ENCODE measurements at regions not wholly inside any gene's neighbourhood (a gene's known extent, or its start where the extent isn't known, plus 50 kb on each side); places are given as distances from the start of the nearest gene placed in this dataset.
A peak's percentile ranks its signal among the peaks of the same experiment; 100 is the strongest.

DNA sequence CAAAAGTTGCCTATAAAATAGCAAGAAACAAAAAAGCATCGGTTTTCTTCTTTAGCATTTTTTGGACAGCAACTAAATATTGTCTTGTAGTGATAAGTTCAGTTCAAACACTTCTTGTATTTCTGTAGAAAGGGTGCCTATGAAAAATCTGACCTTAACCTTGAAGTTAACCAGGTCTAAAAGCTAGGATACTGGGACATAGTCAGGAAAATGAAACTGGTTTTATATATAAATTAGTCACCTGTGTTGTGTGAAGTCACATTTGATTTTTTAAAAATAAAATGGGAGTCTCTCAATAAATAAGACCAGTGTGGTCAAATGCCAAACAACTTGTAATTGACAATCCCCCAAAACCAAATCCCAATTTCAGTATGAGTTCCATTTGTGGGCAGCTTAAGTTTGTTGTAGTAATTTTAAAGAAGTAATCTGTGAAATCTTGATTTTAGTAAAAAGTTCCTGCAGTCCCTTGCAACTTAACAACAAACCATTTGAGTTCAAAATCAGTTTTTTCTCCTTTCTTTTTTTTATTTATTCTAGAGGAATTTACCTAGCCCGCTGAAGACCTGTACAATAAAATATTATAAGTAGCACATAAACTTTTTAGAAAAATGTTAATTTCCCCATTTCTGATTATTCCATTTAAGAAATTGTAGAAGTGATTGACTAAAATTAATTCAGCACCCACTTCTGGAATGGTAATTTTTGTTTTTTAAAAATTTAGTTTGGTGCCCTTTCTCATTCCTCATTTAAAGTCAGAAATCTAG, 84.5 kb upstream of the PPARA start:
- TF ChIP-seq, protein P1, sequence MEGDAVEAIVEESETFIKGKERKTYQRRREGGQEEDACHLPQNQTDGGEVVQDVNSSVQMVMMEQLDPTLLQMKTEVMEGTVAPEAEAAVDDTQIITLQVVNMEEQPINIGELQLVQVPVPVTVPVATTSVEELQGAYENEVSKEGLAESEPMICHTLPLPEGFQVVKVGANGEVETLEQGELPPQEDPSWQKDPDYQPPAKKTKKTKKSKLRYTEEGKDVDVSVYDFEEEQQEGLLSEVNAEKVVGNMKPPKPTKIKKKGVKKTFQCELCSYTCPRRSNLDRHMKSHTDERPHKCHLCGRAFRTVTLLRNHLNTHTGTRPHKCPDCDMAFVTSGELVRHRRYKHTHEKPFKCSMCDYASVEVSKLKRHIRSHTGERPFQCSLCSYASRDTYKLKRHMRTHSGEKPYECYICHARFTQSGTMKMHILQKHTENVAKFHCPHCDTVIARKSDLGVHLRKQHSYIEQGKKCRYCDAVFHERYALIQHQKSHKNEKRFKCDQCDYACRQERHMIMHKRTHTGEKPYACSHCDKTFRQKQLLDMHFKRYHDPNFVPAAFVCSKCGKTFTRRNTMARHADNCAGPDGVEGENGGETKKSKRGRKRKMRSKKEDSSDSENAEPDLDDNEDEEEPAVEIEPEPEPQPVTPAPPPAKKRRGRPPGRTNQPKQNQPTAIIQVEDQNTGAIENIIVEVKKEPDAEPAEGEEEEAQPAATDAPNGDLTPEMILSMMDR (conservative IDR thresholded peaks at IDR 0.05; ENCODE audit: low read length) = no peak
- TF ChIP-seq EZH2phosphoT487 (IDR thresholded peaks at IDR 0.05; ENCODE audit: borderline replicate concordance, low read depth, low read length) = no peak
- ChIA-PET POLR2A (interaction anchor here (0.7 kb wide), 1 partner anchor 1208 kb away, joined by 4 read pairs; no protein-coding TSS in a partner anchor), CTCF (ENCODE audit: unreplicated experiment) (no interaction called here)
- no peak overlapping the region for H3K27ac ChIP-seq (ENCODE audit: low read depth, low read length, poor library complexity, severe bottlenecking)
- no peaks in the 10 kb centered on the region for H3K9me2 ChIP-seq (ENCODE audit: insufficient read depth, low read length)
- no peak for DNase-seq (ENCODE audit: low spot score)
- no peak overlapping the region for H2AFZ ChIP-seq (ENCODE audit: low read length)
- intact Hi-C loops (cut with micrococcal nuclease; ENCODE audit: unreplicated experiment) = no loop called here
- H3K36me3 ChIP-seq (ENCODE audit: insufficient read depth, low read length) = no peaks in the 10 kb centered on the region
- no peak overlapping the region for H3K4me3 ChIP-seq (ENCODE audit: low read depth, low read length, poor library complexity, severe bottlenecking)
- BruUV-seq (replicated peaks) = no TSS peak
- H3K9me3 ChIP-seq (ENCODE audit: low read length) = no peaks in the 10 kb centered on the region
- H3K4me2 ChIP-seq (ENCODE audit: low read length) = no peak overlapping the region; the same call in 1 of the 2 replicates
- H3K79me2 ChIP-seq (ENCODE audit: insufficient read depth, low read depth, low read length) = no peaks in the 10 kb centered on the region
- no peaks in the 10 kb centered on the region for H4K20me1 ChIP-seq (ENCODE audit: insufficient read depth, low read length)
- peaks cover 38% of the 10 kb centered on the region for H3K4me1 ChIP-seq (ENCODE audit: insufficient read depth, low read length, poor library complexity, severe bottlenecking)

DNA sequence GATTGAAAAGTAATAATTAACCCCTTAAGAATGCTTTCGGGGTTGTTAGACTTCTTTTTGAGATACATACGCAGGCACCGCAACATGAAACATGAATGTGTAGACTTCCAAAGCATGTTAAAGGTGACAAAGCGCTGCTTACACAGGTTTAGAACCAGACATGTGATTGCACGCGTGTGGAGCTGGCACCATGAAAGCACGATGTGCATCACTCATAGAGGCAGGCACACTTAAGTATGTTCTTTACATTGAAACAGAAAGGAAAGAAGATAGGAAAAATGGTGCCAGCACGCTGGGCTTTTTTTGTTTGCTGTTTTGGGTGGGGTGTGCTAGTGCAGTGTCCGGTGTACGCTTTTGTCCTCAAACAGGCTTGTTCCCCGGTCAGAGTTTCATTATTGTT, 83.6 kb upstream of the PPARA start:
- Histone ChIP-seq H3K79me2 (ENCODE audit: insufficient read depth, low read depth, low read length) (no peaks in the 10 kb centered on the region), H3K27ac (ENCODE audit: low read depth, low read length, poor library complexity, severe bottlenecking) (no peak overlapping the region), H2AFZ (ENCODE audit: low read length) (peak overlapping the region; percentile 57; the same call in 1 of the 2 replicates), H3K9me3 (ENCODE audit: low read length) (no peaks in the 10 kb centered on the region), H3K9me2 (ENCODE audit: insufficient read depth, low read length) (no peaks in the 10 kb centered on the region), H3K4me2 (ENCODE audit: low read length) (peak overlapping the region; percentile 66; the same call in 1 of the 2 replicates), H4K20me1 (ENCODE audit: insufficient read depth, low read length) (no peaks in the 10 kb centered on the region), H3K36me3 (ENCODE audit: insufficient read depth, low read length) (no peaks in the 10 kb centered on the region), H3K4me3 (ENCODE audit: low read depth, low read length, poor library complexity, severe bottlenecking) (no peak overlapping the region), H3K4me1 (ENCODE audit: insufficient read depth, low read length, poor library complexity, severe bottlenecking) (peaks cover 38% of the 10 kb centered on the region)
- no peak for DNase-seq (ENCODE audit: low spot score)
- no peak for TF ChIP-seq EZH2phosphoT487 (IDR thresholded peaks at IDR 0.05; ENCODE audit: borderline replicate concordance, low read depth, low read length)
- TF ChIP-seq, protein P1 (conservative IDR thresholded peaks at IDR 0.05; ENCODE audit: low read length) = no peak
- BruUV-seq (replicated peaks) = no TSS peak
- intact Hi-C loops (cut with micrococcal nuclease; ENCODE audit: unreplicated experiment) = no loop called here
- POLR2A ChIA-PET = interaction anchor here (0.7 kb wide), 1 partner anchor 1207 kb away, joined by 4 read pairs; no protein-coding TSS in a partner anchor
- CTCF ChIA-PET (ENCODE audit: unreplicated experiment) = no interaction called here

Data from OCI-LY7 (cell line).